Common myeloid progenitor, CD34-positive (primary cell): ENCODE measurements at regions not wholly inside any gene's neighbourhood (a gene's known extent, or its start where the extent isn't known, plus 50 kb on each side); places are given as distances from the start of the nearest gene placed in this dataset.

Source experiments
- CTCF ChIA-PET: fragments of 350-600 bp; sonication (Branson Sonifier 250); formaldehyde crosslinking; loops from one replicate; lab custom pipeline; 2021; ENCODE audit warnings: antibody characterized with exemption; lab: Charles Lee
- POLR2A ChIA-PET: fragments of 350-600 bp; sonication (Branson Sonifier 250); formaldehyde crosslinking; loops from one replicate; lab custom pipeline; 2021; ENCODE audit warnings: antibody characterized with exemption; lab: Charles Lee
- DNase-seq, 3 donors: peaks; one replicate each; pipeline versions ENCODE4 v3.0.0 to v3.0.0-alpha.2; 2013
- H3K27ac ChIP-seq, 2 experiments: 1 replicate in 1 of 2; 2 replicates in 1 of 2; pipeline ENCODE4 v1.7.0; 2013; ENCODE audit warnings: inconsistent platforms in 2 of 2, low read length in 2 of 2, mild to moderate bottlenecking in 2 of 2, low read depth in 1 of 2, moderate library complexity in 1 of 2; ENCODE audit not compliant: severe bottlenecking in 2 of 2, insufficient read depth in 1 of 2, poor library complexity in 1 of 2
- H3K27me3 ChIP-seq, 5 experiments: replicated peaks in 2 of 5; 1 replicate in 3 of 5; 2 replicates in 2 of 5; pipeline versions ENCODE4 v1.6.1 to v1.7.0; 2013; ENCODE audit warnings: low read length in 4 of 5, mild to moderate bottlenecking in 2 of 5, moderate library complexity in 2 of 5, inconsistent platforms in 1 of 5; ENCODE audit not compliant: insufficient read depth in 5 of 5, control insufficient read depth in 4 of 5
- H3K36me3 ChIP-seq, 4 experiments: 1 replicate in 2 of 4; 2 replicates in 2 of 4; pipeline versions ENCODE4 v1.6.1 to v1.7.0; 2013; ENCODE audit warnings: low read length in 3 of 4, control low read depth in 1 of 4, mild to moderate bottlenecking in 1 of 4; ENCODE audit not compliant: control insufficient read depth in 4 of 4, insufficient read depth in 4 of 4
- H3K4me1 ChIP-seq, 4 experiments: 1 replicate in 3 of 4; 2 replicates in 1 of 4; pipeline versions ENCODE4 v1.6.1 to v1.7.1; 2013; ENCODE audit warnings: low read length in 3 of 4, mild to moderate bottlenecking in 3 of 4, control low read depth in 1 of 4, inconsistent platforms in 1 of 4, moderate library complexity in 1 of 4; ENCODE audit not compliant: control insufficient read depth in 4 of 4, insufficient read depth in 4 of 4; ENCODE audit errors: control extremely low read depth in 1 of 4
- H3K4me3 ChIP-seq, 7 experiments: 1 replicate in 4 of 7; 2 replicates in 3 of 7; pipeline versions ENCODE4 v1.5.1 to v1.7.0; 2013; ENCODE audit warnings: mild to moderate bottlenecking in 7 of 7, low read length in 6 of 7, moderate library complexity in 6 of 7, inconsistent platforms in 2 of 7, low read depth in 2 of 7, control low read depth in 1 of 7; ENCODE audit not compliant: insufficient read depth in 4 of 7, control insufficient read depth in 1 of 7; ENCODE audit errors: extremely low read depth in 1 of 7
- H3K9me3 ChIP-seq, 5 experiments: 1 replicate in 4 of 5; 2 replicates in 1 of 5; pipeline versions ENCODE4 v1.6.1 to v1.7.1; 2013; ENCODE audit warnings: low read length in 4 of 5, mild to moderate bottlenecking in 2 of 5, inconsistent platforms in 1 of 5, low read depth in 1 of 5, moderate library complexity in 1 of 5; ENCODE audit not compliant: control insufficient read depth in 4 of 5, insufficient read depth in 2 of 5; ENCODE audit errors: control extremely low read depth in 1 of 5
- WGBS: methylation state at CpG from one replicate; pipeline ENCODE4 v1.1.5; 2013; ENCODE audit not compliant: insufficient coverage; 5-methylcytosine and 5-hydroxymethylcytosine counted together

GRCh38 chr13:30129411-30129810, 177.9 kb downstream of the KATNAL1 start:
- no peak for DNase-seq
- H3K27ac ChIP-seq = no peak overlapping the region
- no peak overlapping the region for H3K4me3 ChIP-seq
- 100% methylated on average over 2 of the region's 2 CpGs for WGBS
- peaks cover 0 to 4% (median 3%) of the 10 kb centered on the region in 4 experiments for H3K4me1 ChIP-seq
- H3K36me3 ChIP-seq = no peaks in the 10 kb centered on the region
- H3K27me3 ChIP-seq = no peaks in the 10 kb centered on the region
- CTCF ChIA-PET = interaction anchor here (0.7 to 6.6 kb wide), 5 partner anchors 14 to 333 kb away, joined by 3 to 34 read pairs (median 5); no protein-coding TSS in a partner anchor
- no peaks in the 10 kb centered on the region for H3K9me3 ChIP-seq
- POLR2A ChIA-PET = no interaction called here

- CTCF ChIA-PET = interaction anchor here (0.7 to 1.9 kb wide), 3 partner anchors 8 to 278 kb away, joined by 3 to 11 read pairs (median 5); no protein-coding TSS in a partner anchor
- Histone ChIP-seq H3K4me1 (peaks cover 0 to 4% (median 3%) of the 10 kb centered on the region in 4 experiments), H3K27me3 (no peaks in the 10 kb centered on the region), H3K9me3 (no peaks in the 10 kb centered on the region), H3K36me3 (no peaks in the 10 kb centered on the region), H3K4me3 (no peak overlapping the region), H3K27ac (no peak overlapping the region)
- POLR2A ChIA-PET = no interaction called here
- WGBS = 90% methylated on average over 2 of the region's 2 CpGs
- no peak for DNase-seq
Observed at GRCh38 chr13:30128591-30128990, 178.8 kb downstream of the KATNAL1 start.

GRCh38 chr13:30128095-30128494, 179.3 kb downstream of the KATNAL1 start:
- Histone ChIP-seq H3K27ac (no peak overlapping the region), H3K9me3 (no peaks in the 10 kb centered on the region), H3K27me3 (no peaks in the 10 kb centered on the region), H3K36me3 (no peaks in the 10 kb centered on the region), H3K4me3 (no peak overlapping the region), H3K4me1 (peaks cover 0 to 4% (median 3%) of the 10 kb centered on the region in 4 experiments)
- no CpG with 5 or more reads among the region's 1 CpG for WGBS
- no peak for DNase-seq
- ChIA-PET POLR2A (interaction anchor here (0.6 kb wide), 1 partner anchor 187 kb away, joined by 3 read pairs; no protein-coding TSS in a partner anchor), CTCF (interaction anchor here (1.0 to 1.9 kb wide), 2 partner anchors 9 to 13 kb away, joined by 3 to 11 read pairs; no protein-coding TSS in a partner anchor)

GRCh38 chr13:30126903-30127428, 180.4 kb downstream of the KATNAL1 start:
- no peak overlapping the region for H3K4me3 ChIP-seq
- H3K4me1 ChIP-seq = peaks cover 0 to 6% (median 3%) of the 10 kb centered on the region in 4 experiments
- DNase-seq = no peak
- no peak overlapping the region for H3K27ac ChIP-seq
- CTCF ChIA-PET = interaction anchor here (1.1 to 2.0 kb wide), 3 partner anchors 12 to 447 kb away, joined by 3 to 11 read pairs (median 5); no protein-coding TSS in a partner anchor
- 93% methylated on average over 3 of the region's 4 CpGs for WGBS
- H3K36me3 ChIP-seq = no peaks in the 10 kb centered on the region
- no peaks in the 10 kb centered on the region for H3K9me3 ChIP-seq
- POLR2A ChIA-PET = no interaction called here
- no peaks in the 10 kb centered on the region for H3K27me3 ChIP-seq

GRCh38 chr13:30125422-30126073, 181.8 kb downstream of the KATNAL1 start:
- WGBS = 50% methylated on average over 2 of the region's 5 CpGs
- DNase-seq = no peak
- Histone ChIP-seq H3K27ac (no peak overlapping the region), H3K9me3 (no peaks in the 10 kb centered on the region), H3K4me1 (peaks cover 5 to 18% (median 11%) of the 10 kb centered on the region in 4 experiments), H3K27me3 (no peaks in the 10 kb centered on the region), H3K4me3 (no peak overlapping the region), H3K36me3 (no peaks in the 10 kb centered on the region)
- CTCF ChIA-PET = interaction anchor here (1.5 to 2.0 kb wide), 3 partner anchors 9 to 14 kb away, joined by 3 to 9 read pairs (median 5); no protein-coding TSS in a partner anchor
- POLR2A ChIA-PET = no interaction called here

GRCh38 chr13:30124131-30124768, 183.1 kb downstream of the KATNAL1 start:
- CTCF ChIA-PET = interaction anchor here (1.4 to 1.9 kb wide), 4 partner anchors 8 to 11 kb away, joined by 3 to 9 read pairs (median 8); no protein-coding TSS in a partner anchor

More at GRCh38 chr13:30124131-30124768, 183.1 kb downstream of the KATNAL1 start:
- Histone ChIP-seq H3K36me3 (no peaks in the 10 kb centered on the region), H3K4me3 (no peak overlapping the region), H3K27me3 (no peaks in the 10 kb centered on the region), H3K4me1 (peaks cover 13 to 30% (median 19%) of the 10 kb centered on the region in 4 experiments), H3K9me3 (no peaks in the 10 kb centered on the region), H3K27ac (no peak overlapping the region)
- no peak for DNase-seq
- WGBS = 98% methylated on average over 13 of the region's 18 CpGs
- POLR2A ChIA-PET = no interaction called here
